Panc1 (cell line): ENCODE measurements at regions not wholly inside any gene's neighbourhood (a gene's known extent, or its start where the extent isn't known, plus 50 kb on each side); places are given as distances from the start of the nearest gene placed in this dataset.

Experiments
- CTCF ChIP-seq: fragments of 450-650 bp; IDR thresholded peaks from 2 replicates; pipeline ENCODE4 v1.5.1; 2017; ENCODE audit warnings: mild to moderate bottlenecking
- POLR2AphosphoS5 ChIP-seq: IDR thresholded peaks from 2 replicates; pipeline ENCODE4 v1.6.1; 2012; ENCODE audit warnings: mild to moderate bottlenecking, low read depth, low read length, moderate library complexity
- REST ChIP-seq, 2 experiments: IDR thresholded peaks; 2 replicates each; pipeline ENCODE4 v1.6.1; 2011 to 2012; ENCODE audit warnings: low read depth in 2 of 2, control low read depth in 1 of 2, low read length in 1 of 2, mild to moderate bottlenecking in 1 of 2, moderate library complexity in 1 of 2; ENCODE audit not compliant: insufficient read depth in 1 of 2
- SIN3A ChIP-seq: IDR thresholded peaks from 2 replicates; pipeline ENCODE4 v1.6.1; 2012; ENCODE audit warnings: low read depth, mild to moderate bottlenecking, low read length, moderate library complexity, borderline replicate concordance; ENCODE audit not compliant: insufficient read depth

GRCh38 chr7:446289-446935 is 73.2 kb downstream of the PDGFA start:
- TF ChIP-seq CTCF: no peak
- no peak for TF ChIP-seq POLR2AphosphoS5
- no peak for TF ChIP-seq REST (IDR thresholded peaks at IDR 0.05; ENCODE audit: insufficient read depth in 1 of 2, low read depth in 2 of 2, low read length in 1 of 2)
- no peak for TF ChIP-seq SIN3A
